Spleen (tissue), 11 donors: ENCODE measurements at regions not wholly inside any gene's neighbourhood (a gene's known extent, or its start where the extent isn't known, plus 50 kb on each side); places are given as distances from the start of the nearest gene placed in this dataset.

Experiments
- DNase-seq: peaks from one replicate; pipeline ENCODE4 v3.0.0-alpha.2; 2020
- H3K27ac ChIP-seq, 8 donors: fragments of 200-600 bp; sonication (generic) in 7 of 8; 1 replicate in 4 of 8; 2 replicates in 4 of 8; pipeline versions ENCODE4 v1.5.0 to v1.8.0; 2016 to 2021; ENCODE audit warnings: inconsistent platforms in 4 of 8, mild to moderate bottlenecking in 4 of 8, moderate library complexity in 1 of 8
- H3K27me3 ChIP-seq, 7 donors: fragments of 200-600 bp; sonication (generic) in 6 of 7; replicated peaks in 1 of 7; 1 replicate in 4 of 7; 2 replicates in 3 of 7; pipeline versions ENCODE4 v1.5.0 to v1.8.0; 2016 to 2021; ENCODE audit warnings: inconsistent platforms in 3 of 7, mild to moderate bottlenecking in 1 of 7
- H3K36me3 ChIP-seq, 6 donors: fragments of 200-600 bp; sonication (generic) in 5 of 6; 1 replicate in 4 of 6; 2 replicates in 2 of 6; pipeline versions ENCODE4 v1.5.0 to v1.8.0; 2016 to 2021; ENCODE audit warnings: inconsistent platforms in 2 of 6
- H3K4me1 ChIP-seq, 6 donors: fragments of 200-600 bp; sonication (generic) in 5 of 6; 1 replicate in 3 of 6; 2 replicates in 3 of 6; pipeline versions ENCODE4 v1.5.0 to v1.8.0; 2016 to 2021; ENCODE audit warnings: inconsistent platforms in 3 of 6
- H3K4me3 ChIP-seq, 8 donors: fragments of 200-600 bp; sonication (generic) in 7 of 8; 1 replicate in 4 of 8; 2 replicates in 4 of 8; pipeline versions ENCODE4 v1.5.0 to v1.8.0; 2016 to 2021; ENCODE audit warnings: inconsistent platforms in 4 of 8, mild to moderate bottlenecking in 4 of 8, moderate library complexity in 2 of 8
- H3K9me3 ChIP-seq, 8 donors: fragments of 200-600 bp; sonication (generic) in 7 of 8; 1 replicate in 4 of 8; 2 replicates in 4 of 8; pipeline versions ENCODE4 v1.5.0 to v1.8.0; 2016 to 2021; ENCODE audit warnings: inconsistent platforms in 4 of 8
- CTCF ChIP-seq, 11 experiments: fragments of 200-600 bp in 7 of 11; fragments of 450-650 bp in 4 of 11; sonication (generic) in 4 of 11; IDR thresholded peaks in 8 of 11; conservative IDR thresholded peaks in 3 of 11; 1 replicate in 7 of 11; 2 replicates in 4 of 11; pipeline versions ENCODE4 v1.4.0 to v1.8.0; 2016 to 2021; ENCODE audit warnings: antibody characterized with exemption in 11 of 11, inconsistent platforms in 4 of 11, mild to moderate bottlenecking in 1 of 11
- POLR2A ChIP-seq, 3 donors: fragments of 450-650 bp; IDR thresholded peaks; one replicate each; pipeline ENCODE4 v1.5.1; 2017; ENCODE audit warnings: antibody characterized with exemption in 3 of 3, mild to moderate bottlenecking in 1 of 3
- POLR2AphosphoS5 ChIP-seq, 3 donors: sonication (generic); formaldehyde crosslinking; IDR thresholded peaks; one replicate each; pipeline ENCODE4 v1.5.1; 2017; ENCODE audit warnings: antibody characterized with exemption in 3 of 3
- WGBS, 5 donors: extraction: QIAGEN DNeasy Blood & Tissue Kit in 3 of 5; methylation state at CpG; one replicate each; pipeline versions ENCODE4 v1.1.5 to v1.1.7; 2013 to 2018; 5-methylcytosine and 5-hydroxymethylcytosine counted together
- intact Hi-C: fragments of 100-400 bp; cut with DNase I; formaldehyde crosslinking; loops from one replicate; pipeline ENCODE4 v1.15.0; 2023; ENCODE audit warnings: low total_unique reads
- donor health status: healthy with polysubstance abuse.
- donor health status: DM: no; HTN: no; CAD: no; lungs with moderate emphysema.
- donor health status: DM: no; HTN: no; CAD: no.
- donor health status: Bipolar disorder and iron deficiency.
- donor health status: healthy.
- donor health status: DM: no; HTN: no; CAD: no.
- donor health status: DM: yes; HTN: yes; CAD: no.

- H3K27ac ChIP-seq, result no peak overlapping the region
- no peaks in the 10 kb centered on the region for H3K27me3 ChIP-seq
- no peak for DNase-seq
- no peaks in the 10 kb centered on the region for H3K36me3 ChIP-seq
- H3K4me1 ChIP-seq, result no peaks in the 10 kb centered on the region
- TF ChIP-seq CTCF (IDR thresholded peaks at IDR 0.05 in 8 of 11, conservative IDR thresholded peaks at IDR 0.05 in 3 of 11) (no peak), POLR2AphosphoS5 (IDR thresholded peaks at IDR 0.05) (no peak), POLR2A (IDR thresholded peaks at IDR 0.05) (no peak)
- no peak overlapping the region for H3K4me3 ChIP-seq
- intact Hi-C loops, result no loop called here
- H3K9me3 ChIP-seq, result peaks cover 0 to 7% (median 0%) of the 10 kb centered on the region in 8 donors
Observed at GRCh38 chr20:11011653-11012052, 337.9 kb upstream of the JAG1 start.

- Histone ChIP-seq H3K4me1 (no peaks in the 10 kb centered on the region), H3K36me3 (no peaks in the 10 kb centered on the region), H3K9me3 (no peaks in the 10 kb centered on the region), H3K27ac (peak overlapping the region in 7 of 8 donors; percentile 7 to 53 (median 43)), H3K4me3 (no peak overlapping the region), H3K27me3 (no peaks in the 10 kb centered on the region)
- no peak for TF ChIP-seq POLR2AphosphoS5 (IDR thresholded peaks at IDR 0.05)
- TF ChIP-seq POLR2A (IDR thresholded peaks at IDR 0.05), result no peak
- no peak for TF ChIP-seq CTCF (IDR thresholded peaks at IDR 0.05 in 8 of 11, conservative IDR thresholded peaks at IDR 0.05 in 3 of 11)
- DNase-seq, result no peak
- WGBS, 5 donors, result 47 to 73% (median 56%) methylated on average over 2 of the region's 2 CpGs
- intact Hi-C loops, result no loop called here
Observed at GRCh38 chr20:11012975-11013374, 339.2 kb upstream of the JAG1 start.

GRCh38 chr20:11013801-11014200, 340.0 kb upstream of the JAG1 start:
- peak overlapping the region in 7 of 8 donors; percentile 7 to 48 (median 36) for H3K27ac ChIP-seq

GRCh38 chr20:11015440-11015839, 341.6 kb upstream of the JAG1 start:
- Histone ChIP-seq H3K36me3 (no peaks in the 10 kb centered on the region), H3K27me3 (no peaks in the 10 kb centered on the region), H3K27ac (no peak overlapping the region), H3K4me1 (no peaks in the 10 kb centered on the region), H3K9me3 (no peaks in the 10 kb centered on the region), H3K4me3 (no peak overlapping the region)
- TF ChIP-seq POLR2AphosphoS5 (IDR thresholded peaks at IDR 0.05), result no peak
- DNase-seq, result no peak
- intact Hi-C loops, result no loop called here
- 70 to 82% (median 79%) methylated on average over 4 of the region's 4 CpGs for WGBS, 5 donors

More at GRCh38 chr20:11013801-11014200, 340.0 kb upstream of the JAG1 start:
- Histone ChIP-seq H3K36me3 (no peaks in the 10 kb centered on the region), H3K4me1 (no peaks in the 10 kb centered on the region), H3K9me3 (no peaks in the 10 kb centered on the region), H3K4me3 (no peak overlapping the region), H3K27me3 (no peaks in the 10 kb centered on the region)
- intact Hi-C loops, result no loop called here
- 44 to 59% (median 56%) methylated on average over 1 of the region's 1 CpG for WGBS, 5 donors
- DNase-seq, result no peak
- no peak for TF ChIP-seq POLR2AphosphoS5 (IDR thresholded peaks at IDR 0.05)
- TF ChIP-seq POLR2A (IDR thresholded peaks at IDR 0.05), result no peak
- no peak for TF ChIP-seq CTCF (IDR thresholded peaks at IDR 0.05 in 8 of 11, conservative IDR thresholded peaks at IDR 0.05 in 3 of 11)

- TF ChIP-seq POLR2A (IDR thresholded peaks at IDR 0.05) (no peak), CTCF (IDR thresholded peaks at IDR 0.05 in 8 of 11, conservative IDR thresholded peaks at IDR 0.05 in 3 of 11) (no peak), POLR2AphosphoS5 (IDR thresholded peaks at IDR 0.05) (no peak)
- no peak overlapping the region for H3K4me3 ChIP-seq
- WGBS, 5 donors, result 68 to 77% (median 70%) methylated on average over 4 of the region's 4 CpGs
- H3K27me3 ChIP-seq, result no peaks in the 10 kb centered on the region
- intact Hi-C loops, result no loop called here
- no peak overlapping the region for H3K27ac ChIP-seq
- no peaks in the 10 kb centered on the region for H3K9me3 ChIP-seq
- no peaks in the 10 kb centered on the region for H3K36me3 ChIP-seq
- no peak for DNase-seq
- no peaks in the 10 kb centered on the region for H3K4me1 ChIP-seq
Observed at GRCh38 chr20:11017446-11017845, 343.6 kb upstream of the JAG1 start.
